NCI-H526 treated with DMSO at 0.1 percent for 48 hours (cell line): ENCODE measurements at regions not wholly inside any gene's neighbourhood (a gene's known extent, or its start where the extent isn't known, plus 50 kb on each side); places are given as distances from the start of the nearest gene placed in this dataset.

Experiments used
- DNase-seq: peaks from one replicate; lab custom pipeline; 2025; lab: John Stamatoyannopoulos, UW

DNA sequence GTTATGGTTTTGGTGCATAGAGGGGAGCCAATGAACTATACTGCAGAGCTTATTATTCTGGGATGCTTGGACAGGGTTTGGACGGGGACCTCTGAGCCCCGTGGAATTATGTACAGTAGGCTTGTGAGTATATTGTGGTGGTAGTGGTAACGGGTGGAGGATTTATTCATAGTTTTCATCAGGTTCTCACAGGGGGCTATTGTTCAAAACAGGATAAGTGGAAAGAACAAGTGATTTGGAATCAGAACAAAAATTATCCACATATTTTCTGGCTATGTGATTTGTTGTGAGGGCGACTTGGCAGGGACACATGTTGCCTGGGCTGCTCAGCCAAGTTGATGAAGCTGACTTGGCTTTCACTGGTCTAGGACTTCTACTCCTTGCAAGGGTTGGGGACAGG lies 64.6 kb upstream of the ELOVL5 start:
- DNase-seq: no peak

DNA sequence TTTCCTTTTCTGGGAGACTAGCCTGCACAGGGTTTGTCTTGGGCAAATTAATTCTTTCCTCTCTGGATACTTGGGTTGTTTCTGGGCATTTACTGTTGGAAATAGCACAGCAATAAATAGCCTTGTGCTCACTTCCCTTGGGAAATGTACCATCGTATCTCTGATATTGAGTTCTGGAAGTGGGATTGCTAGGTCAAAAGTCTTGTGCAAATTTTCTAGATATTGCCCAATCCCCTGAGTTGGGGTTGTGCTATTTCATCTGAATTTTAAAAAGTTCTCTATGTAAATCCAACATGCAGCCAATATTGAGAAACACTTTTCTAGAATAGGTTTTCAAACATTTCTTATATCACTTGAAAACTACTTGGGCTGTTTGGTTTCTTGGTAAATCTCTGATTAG lies 64.0 kb upstream of the ELOVL5 start:
- DNase-seq: no peak

DNA sequence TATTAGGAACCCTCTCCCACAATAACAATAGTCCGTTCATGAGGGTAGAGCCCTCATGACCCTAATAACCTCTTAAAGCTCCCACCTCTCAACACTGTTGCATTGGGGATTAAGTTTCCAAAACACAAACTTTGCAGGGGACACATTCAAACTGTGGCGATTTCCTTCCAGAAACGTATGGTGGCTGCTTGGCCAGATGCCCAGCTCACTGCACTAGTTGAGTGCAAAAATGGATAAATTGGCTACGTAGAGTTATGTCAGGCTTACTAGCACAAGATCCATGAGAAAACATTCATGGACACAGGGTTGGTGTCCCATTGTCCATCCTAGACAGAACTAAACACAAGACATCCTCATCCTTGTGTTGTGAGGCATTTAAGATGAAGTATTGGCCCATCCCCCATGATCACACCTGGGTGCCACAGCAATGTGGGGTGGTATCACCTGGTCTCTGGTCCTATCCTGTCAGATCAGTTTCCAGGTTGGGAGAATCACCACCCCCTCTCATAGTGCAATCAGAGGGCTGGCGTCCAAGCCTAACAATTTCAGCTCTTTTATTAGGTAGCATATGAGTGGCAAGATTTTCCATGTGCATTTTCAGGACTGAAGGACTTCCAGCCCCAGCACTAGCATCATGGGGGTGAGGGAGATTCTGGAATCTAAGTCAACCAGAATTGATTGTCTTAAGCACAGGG lies 63.4 kb upstream of the ELOVL5 start:
- DNase-seq: no peak

DNA sequence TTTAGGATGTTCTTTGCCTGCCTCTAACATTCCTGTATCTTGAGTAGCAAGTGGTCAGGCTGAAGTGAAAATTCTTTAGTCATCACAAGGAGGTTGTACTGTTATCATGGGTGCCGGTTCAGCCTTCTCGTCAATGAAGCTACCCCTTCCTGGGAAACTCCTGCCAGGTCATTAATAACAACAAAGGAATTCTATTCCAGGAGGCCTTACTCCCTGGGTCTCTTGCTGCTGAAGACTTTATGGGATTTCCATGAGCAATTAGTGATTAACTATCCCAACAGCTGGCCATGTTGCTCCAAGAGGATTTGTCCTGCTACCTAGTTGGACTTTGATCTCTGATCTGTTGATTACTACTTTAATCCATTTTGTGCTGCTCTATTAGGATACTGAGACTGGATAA lies 62.7 kb upstream of the ELOVL5 start:
- no peak for DNase-seq

DNA sequence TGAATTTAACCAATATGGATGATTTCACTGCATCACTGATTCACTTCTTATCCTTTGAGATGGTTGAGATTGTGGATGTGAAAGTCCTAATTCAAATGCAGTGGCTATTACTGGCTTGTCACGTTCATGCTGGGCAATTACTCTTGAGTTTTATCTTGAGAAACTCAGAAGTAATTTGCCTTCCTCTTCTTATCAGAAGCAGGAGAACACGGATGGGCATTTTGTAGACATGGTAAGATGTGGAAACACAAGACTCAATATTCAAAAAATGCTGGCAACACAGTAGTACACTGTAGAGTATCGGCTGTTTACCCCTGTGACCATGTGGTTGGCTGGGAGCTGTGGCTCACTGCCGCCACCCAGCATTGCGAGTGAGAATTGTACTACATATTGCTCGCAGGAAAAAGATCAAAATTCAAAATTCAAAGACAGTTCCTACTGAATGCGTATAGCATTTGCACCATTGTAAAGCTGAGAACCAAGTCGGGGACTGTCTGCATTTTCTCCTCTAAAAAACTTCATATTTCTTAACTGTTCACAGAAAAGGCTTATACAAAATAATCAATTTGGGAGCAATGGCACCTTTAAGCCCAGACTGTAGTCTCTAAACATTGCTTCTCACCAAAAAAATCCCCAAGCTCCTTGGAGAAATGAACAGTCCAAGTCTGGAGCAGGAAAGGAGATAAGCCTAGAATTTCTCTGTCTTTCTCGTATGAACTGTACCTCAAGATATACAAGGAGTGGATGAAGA lies 61.9 kb upstream of the ELOVL5 start:
- no peak for DNase-seq

DNA sequence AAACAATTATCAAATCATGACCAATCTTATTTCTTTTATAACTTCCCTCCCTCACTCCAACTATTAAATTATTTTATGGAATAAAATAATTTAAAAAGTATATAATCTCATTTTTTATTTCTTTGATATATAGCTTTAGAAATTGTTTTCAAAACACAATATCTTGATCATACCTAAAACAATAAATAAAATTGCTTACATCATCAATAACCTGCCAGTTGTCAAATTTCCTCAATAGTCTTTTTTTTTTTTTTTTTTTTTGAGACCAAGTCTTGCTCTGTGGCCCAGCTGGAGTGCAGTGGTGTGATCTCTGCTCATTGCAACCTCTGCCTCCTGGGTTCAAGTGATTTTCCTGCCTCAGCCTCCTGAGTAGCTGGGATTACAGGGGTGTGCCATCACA lies 60.1 kb upstream of the ELOVL5 start:
- no peak for DNase-seq

DNA sequence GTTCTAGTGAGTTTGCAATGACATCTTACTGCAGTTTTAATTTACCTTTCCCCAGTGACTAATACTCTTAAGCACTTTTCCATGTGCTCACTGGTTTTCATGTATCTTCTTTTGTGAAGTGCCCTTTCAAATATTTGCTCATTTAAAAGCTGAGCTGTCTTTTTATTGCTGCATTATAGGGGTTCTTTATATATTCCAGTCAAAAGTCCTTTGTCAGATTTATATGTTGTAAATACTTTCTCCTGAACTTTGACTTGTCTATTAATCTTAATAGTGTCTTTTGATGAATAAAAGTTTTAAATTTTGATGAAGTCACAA lies 50.2 kb upstream of the ELOVL5 start:
- DNase-seq: no peak

DNA sequence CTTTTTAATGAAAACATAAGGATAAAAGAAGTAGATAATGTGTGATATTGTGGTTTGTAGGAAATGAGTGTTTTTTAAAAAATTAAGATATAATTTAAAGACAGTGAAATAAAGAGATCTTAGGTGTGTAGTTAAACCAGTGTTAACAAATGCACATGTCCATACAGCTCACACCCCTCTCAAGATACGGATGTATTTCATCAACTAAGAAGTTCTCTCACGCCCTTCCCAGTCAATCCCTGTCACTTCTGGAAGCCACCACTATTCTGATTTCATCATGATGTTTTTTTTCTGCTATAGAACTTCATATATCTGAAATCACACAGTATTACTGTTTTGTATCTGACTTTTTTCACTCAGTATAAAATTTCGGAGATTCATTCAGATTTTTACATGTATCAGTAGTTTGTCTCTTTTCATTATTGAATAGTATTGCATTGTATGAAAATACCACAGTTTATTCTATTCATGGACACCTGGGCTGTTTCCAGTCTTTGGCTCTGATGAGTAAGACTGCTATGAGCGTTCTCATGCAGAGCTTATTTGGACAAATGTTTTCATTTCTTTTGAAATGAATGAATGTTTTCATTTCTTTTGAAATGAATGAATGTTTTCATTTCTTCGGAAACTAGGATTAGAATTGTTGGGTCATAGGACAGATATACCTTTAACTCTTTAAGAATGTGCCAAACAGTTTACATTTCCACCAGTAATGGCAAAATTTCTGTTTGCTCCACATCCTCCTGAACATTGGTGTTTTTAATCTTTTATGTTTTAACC lies 49.7 kb upstream of the ELOVL5 start:
- no peak for DNase-seq
